GM12875 (cell line): ENCODE measurements at regions not wholly inside any gene's neighbourhood (a gene's known extent, or its start where the extent isn't known, plus 50 kb on each side); places are given as distances from the start of the nearest gene placed in this dataset.

Experiments used
- H3K4me3 ChIP-seq: one replicate; pipeline ENCODE4 v1.5.1; 2011; ENCODE audit warnings: low read depth, low read length, control low read depth
- TF ChIP-seq, protein P1 (sequence below): IDR thresholded peaks from 2 replicates; pipeline ENCODE4 v1.5.1; 2011; ENCODE audit warnings: low read depth, mild to moderate bottlenecking, control low read depth, inconsistent platforms, low read length, moderate library complexity, borderline replicate concordance; ENCODE audit not compliant: insufficient read depth

DNA sequence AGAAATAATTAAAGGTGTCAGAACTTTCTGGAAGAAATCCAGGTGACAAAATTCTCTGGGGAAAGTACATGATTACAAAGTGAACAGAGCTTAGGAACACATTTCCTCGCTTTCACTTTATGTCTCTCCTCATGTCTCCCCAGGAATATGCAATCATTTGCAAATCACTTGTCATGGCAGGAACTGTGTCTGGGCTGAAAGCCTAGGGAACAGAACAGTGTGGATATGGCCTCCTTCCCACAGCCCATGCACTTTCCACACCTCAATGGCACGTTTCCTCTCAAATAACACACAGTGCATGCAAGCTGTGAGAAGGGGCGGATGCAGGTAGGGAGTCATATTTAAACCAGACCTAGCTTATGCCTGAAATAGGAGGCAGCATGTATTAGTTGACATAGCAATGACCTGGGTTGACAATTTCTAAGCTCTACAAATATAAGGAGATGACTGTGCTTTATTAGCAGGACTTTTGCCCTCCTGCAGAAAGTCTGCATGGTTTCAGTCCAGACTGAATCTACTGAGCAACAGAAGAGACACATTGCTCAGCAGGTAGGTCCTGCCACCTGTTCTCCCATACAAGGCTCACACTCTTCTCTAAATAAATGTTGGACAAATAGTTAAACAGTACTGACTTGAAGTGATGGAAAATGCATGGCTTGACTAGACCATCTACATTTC lies 236.0 kb upstream of the ELAC2 start:
- no peak overlapping the region for H3K4me3 ChIP-seq
- TF ChIP-seq, protein P1, sequence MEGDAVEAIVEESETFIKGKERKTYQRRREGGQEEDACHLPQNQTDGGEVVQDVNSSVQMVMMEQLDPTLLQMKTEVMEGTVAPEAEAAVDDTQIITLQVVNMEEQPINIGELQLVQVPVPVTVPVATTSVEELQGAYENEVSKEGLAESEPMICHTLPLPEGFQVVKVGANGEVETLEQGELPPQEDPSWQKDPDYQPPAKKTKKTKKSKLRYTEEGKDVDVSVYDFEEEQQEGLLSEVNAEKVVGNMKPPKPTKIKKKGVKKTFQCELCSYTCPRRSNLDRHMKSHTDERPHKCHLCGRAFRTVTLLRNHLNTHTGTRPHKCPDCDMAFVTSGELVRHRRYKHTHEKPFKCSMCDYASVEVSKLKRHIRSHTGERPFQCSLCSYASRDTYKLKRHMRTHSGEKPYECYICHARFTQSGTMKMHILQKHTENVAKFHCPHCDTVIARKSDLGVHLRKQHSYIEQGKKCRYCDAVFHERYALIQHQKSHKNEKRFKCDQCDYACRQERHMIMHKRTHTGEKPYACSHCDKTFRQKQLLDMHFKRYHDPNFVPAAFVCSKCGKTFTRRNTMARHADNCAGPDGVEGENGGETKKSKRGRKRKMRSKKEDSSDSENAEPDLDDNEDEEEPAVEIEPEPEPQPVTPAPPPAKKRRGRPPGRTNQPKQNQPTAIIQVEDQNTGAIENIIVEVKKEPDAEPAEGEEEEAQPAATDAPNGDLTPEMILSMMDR: no peak

DNA sequence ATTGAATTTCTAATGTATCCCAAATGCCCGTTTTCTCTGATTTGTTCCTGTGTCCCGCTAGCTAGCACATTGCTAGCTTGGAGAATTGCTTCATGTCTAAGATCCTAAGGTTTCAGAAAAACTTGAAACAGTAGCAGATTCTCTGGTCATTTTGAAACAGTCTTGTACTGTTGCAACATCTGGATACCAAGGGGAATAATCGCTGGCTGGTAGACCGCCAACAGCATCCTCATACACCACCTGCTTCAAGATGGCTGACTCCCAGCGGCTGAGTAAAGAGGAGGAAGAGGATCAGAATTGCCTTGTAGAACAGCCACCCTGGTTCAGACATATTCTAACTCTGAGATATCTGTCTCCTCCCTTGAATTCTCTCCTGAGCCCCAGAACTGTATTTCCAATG lies 226.7 kb upstream of the ELAC2 start:
- H3K4me3 ChIP-seq: no peak overlapping the region
- TF ChIP-seq, protein P1: no peak

DNA sequence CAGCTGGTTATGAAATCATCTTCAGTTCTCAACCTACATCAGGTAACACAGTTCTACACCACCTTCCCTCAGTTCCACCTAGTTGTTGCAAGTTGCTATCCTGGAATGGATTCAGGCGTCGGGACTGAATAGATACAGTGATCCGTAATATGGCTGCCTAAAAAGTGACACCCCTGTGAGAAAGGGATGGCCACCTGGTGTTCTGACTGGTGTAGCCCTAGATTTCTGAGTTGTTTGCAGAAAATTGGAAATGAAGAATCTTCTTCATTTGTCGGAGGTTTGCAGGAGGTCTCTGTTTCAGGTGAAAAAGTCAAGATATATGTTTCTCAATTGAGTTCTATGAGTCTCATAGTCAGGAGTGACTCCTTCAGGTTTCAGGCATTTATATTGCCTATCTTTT lies 225.8 kb upstream of the ELAC2 start:
- TF ChIP-seq, protein P1: no peak
- H3K4me3 ChIP-seq: no peak overlapping the region

DNA sequence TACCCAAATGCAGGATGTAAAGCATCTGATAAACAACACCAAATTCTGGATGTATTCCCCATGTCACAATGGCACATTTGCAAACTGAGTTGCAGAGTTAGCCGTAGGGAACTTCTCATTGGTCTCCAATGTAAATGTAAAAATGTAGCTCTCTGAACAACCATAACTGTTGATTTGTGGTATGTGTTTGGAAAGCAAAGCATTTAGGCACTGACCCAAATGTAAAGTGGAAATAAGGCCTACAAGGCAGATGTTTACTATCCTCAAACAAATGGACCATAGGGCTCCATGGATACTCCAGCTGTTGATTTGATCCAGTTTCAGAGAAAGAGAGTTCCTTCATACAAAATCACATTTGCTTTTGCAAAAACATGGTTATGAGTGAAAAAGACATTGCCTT lies 223.0 kb upstream of the ELAC2 start:
- TF ChIP-seq, protein P1: no peak
- H3K4me3 ChIP-seq: no peak overlapping the region

DNA sequence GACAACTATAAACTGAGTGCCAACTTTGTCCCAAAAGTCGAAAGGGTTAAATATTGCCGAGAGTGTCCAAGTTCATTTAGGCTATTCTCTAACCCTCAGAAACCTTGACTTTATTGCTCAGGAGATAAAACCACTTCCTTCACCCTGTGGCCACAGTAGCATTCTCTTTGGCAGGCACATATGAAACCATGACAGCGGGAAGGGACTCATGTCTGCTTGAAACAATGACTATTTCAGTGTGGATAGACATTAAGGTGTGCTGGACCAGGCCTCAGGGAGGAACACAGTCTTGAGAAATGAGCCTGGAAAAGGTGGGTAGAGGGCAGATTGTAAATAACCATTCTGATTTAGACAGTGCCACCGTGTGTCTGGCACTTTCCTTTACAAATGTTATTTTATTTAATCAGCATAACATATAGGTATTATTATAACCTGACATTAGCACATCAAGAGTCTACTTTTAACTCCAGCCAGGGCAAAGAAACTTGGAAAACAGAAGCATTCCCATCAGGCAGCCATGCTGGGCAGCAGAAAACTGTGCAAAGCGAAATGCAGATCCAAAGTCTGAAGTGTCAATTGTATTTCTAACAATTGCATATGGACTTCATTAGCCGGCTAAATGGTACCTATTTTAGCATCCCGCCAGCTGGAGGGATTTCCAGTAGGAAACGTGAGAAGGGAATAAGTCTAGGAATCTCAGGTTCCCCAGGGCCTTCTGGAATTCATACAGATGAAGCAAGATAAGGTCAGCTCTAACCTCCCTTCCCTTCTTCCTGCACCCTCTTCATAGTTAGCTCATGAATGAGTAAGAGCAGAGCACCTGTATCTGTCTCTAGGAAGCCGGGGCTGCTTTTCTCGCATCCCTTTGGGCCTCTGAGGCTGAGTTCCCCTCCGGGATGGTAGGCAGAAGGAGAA lies 212.8 kb upstream of the ELAC2 start:
- TF ChIP-seq, protein P1: no peak
- no peak overlapping the region for H3K4me3 ChIP-seq

DNA sequence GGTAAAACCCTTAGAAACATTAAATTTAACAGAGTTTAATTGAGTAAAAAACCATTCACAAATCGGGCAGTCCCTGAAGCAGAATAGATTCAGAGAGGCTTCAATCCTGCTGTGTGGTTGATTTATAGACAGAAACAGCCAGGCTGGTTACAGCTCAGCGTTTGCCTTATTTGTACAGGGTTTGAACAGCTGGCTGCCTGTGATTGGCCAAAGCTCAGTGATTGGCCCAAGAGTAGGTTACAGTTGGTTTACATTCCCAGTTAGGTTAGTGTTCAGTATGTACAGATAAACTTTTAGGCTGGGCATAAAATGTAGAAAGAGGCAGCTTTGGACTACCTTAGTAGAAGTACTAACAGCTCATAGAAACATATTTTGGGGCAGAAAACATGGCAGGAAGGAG lies 210.4 kb upstream of the ELAC2 start:
- no peak overlapping the region for H3K4me3 ChIP-seq
- TF ChIP-seq, protein P1: no peak
